ENCODE measurements at regions not wholly inside any gene's neighbourhood (a gene's known extent, or its start where the extent isn't known, plus 50 kb on each side); places are given as distances from the start of the nearest gene placed in this dataset.

- Histone ChIP-seq H2BK5ac (ENCODE audit: low read depth, low read length) (no peak overlapping the region), H2BK120ac (replicated peaks; ENCODE audit: low read depth, low read length) (no peak overlapping the region), H4K20me1 (replicated peaks in 1 of 2; ENCODE audit: control insufficient read depth in 1 of 2, insufficient read depth in 2 of 2, low read length in 2 of 2) (no peaks in the 10 kb centered on the region), H3K9ac (replicated peaks in 1 of 4; ENCODE audit: extremely low read depth in 1 of 4, low read depth in 3 of 4, low read length in 3 of 4) (no peak overlapping the region), H3K18ac (ENCODE audit: extremely low read depth, low read length) (no peak overlapping the region), H3K79me2 (ENCODE audit: control insufficient read depth in 1 of 2, insufficient read depth in 2 of 2, low read length in 2 of 2) (no peaks in the 10 kb centered on the region), H4K5ac (ENCODE audit: insufficient read length, low read depth, low read length) (no peak overlapping the region), H3K4me1 (replicated peaks in 1 of 4; ENCODE audit: control insufficient read depth in 3 of 4, insufficient read depth in 4 of 4, low read length in 3 of 4) (peaks cover 0 to 2% (median 0%) of the 10 kb centered on the region in 4 experiments; a peak in 1 of 7 replicates), H3K14ac (ENCODE audit: insufficient read length) (no peak overlapping the region), H3K23me2 (ENCODE audit: low read depth, low read length) (no peaks in the 10 kb centered on the region), H3K4me2 (ENCODE audit: insufficient read depth in 1 of 2, low read depth in 2 of 2, low read length in 2 of 2) (no peak overlapping the region), H2AFZ (ENCODE audit: low read length) (no peak overlapping the region), H2AK5ac (ENCODE audit: low read depth, low read length) (no peak overlapping the region), H3K23ac (ENCODE audit: insufficient read length) (no peak overlapping the region), H3K9me3 (ENCODE audit: insufficient read depth in 2 of 2, low read depth in 1 of 2, low read length in 1 of 2) (peaks cover 22 to 24% of the 10 kb centered on the region in 2 experiments), H3K4me3 (ENCODE audit: extremely low read depth in 1 of 4, insufficient read depth in 2 of 4, low read depth in 3 of 4, low read length in 4 of 4) (no peak overlapping the region), H3K27me3 (replicated peaks in 1 of 4; ENCODE audit: control insufficient read depth in 3 of 4, extremely low read depth in 1 of 4, insufficient read depth in 3 of 4, low read length in 3 of 4) (no peaks in the 10 kb centered on the region), H3K56ac (replicated peaks; ENCODE audit: insufficient read length, low read depth, low read length) (no peak overlapping the region), H2BK20ac (ENCODE audit: low read length) (no peak overlapping the region), H3K27ac (ENCODE audit: low read depth, low read length) (no peak overlapping the region), H2BK15ac (ENCODE audit: low read length) (no peak overlapping the region), H2BK12ac (ENCODE audit: low read depth, low read length) (no peak overlapping the region), H4K91ac (replicated peaks; ENCODE audit: insufficient read length, low read length) (no peak overlapping the region), H4K8ac (ENCODE audit: extremely low read depth, insufficient read depth, low read length) (no peak overlapping the region), H3K4ac (replicated peaks; ENCODE audit: insufficient read length, low read depth, low read length) (no peak overlapping the region), H3K79me1 (ENCODE audit: low read depth, low read length) (no peaks in the 10 kb centered on the region), H3K36me3 (ENCODE audit: control insufficient read depth in 2 of 4, insufficient read depth in 4 of 4, low read length in 3 of 4) (no peaks in the 10 kb centered on the region)
- DNase-seq (ENCODE audit: low read depth in 1 of 2, low spot score in 2 of 2) (no peak), FAIRE-seq (no peak)
- POLR2A ChIA-PET (ENCODE audit: partially characterized antibody): no interaction called here
- TF ChIP-seq KDM4A (IDR thresholded peaks at IDR 0.05; ENCODE audit: low read depth, low read length, severe bottlenecking) (no peak), POU5F1 (IDR thresholded peaks at IDR 0.05; ENCODE audit: low read depth, low read length) (no peak), POLR2A (IDR thresholded peaks at IDR 0.05; ENCODE audit: control extremely low read depth in 1 of 2, low read depth in 2 of 2, low read length in 2 of 2) (no peak), PHF8 (conservative IDR thresholded peaks at IDR 0.05; ENCODE audit: low read depth, low read length) (no peak), EZH2 (IDR thresholded peaks at IDR 0.05; ENCODE audit: low read depth, low read length, severe bottlenecking) (no peak), EP300 (IDR thresholded peaks at IDR 0.05; ENCODE audit: borderline replicate concordance in 1 of 2, low read depth in 2 of 2, low read length in 2 of 2) (no peak)
- TF ChIP-seq, protein P1, sequence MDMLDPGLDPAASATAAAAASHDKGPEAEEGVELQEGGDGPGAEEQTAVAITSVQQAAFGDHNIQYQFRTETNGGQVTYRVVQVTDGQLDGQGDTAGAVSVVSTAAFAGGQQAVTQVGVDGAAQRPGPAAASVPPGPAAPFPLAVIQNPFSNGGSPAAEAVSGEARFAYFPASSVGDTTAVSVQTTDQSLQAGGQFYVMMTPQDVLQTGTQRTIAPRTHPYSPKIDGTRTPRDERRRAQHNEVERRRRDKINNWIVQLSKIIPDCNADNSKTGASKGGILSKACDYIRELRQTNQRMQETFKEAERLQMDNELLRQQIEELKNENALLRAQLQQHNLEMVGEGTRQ (IDR thresholded peaks at IDR 0.05; ENCODE audit: low read length): no peak
- WGBS, 2 experiments (ENCODE audit: extremely low coverage in 1 of 2, insufficient coverage in 1 of 2, insufficient read length in 1 of 2, insufficient replicate concordance in 2 of 2, low coverage in 1 of 2, low lambda C conversion rate in 2 of 2, missing lambda C conversion rate in 1 of 2): 92% methylated on average over 1 of the region's 1 CpG; no CpG with 5 or more reads in 1 of the 2 experiments
- CTCF ChIA-PET (ENCODE audit: partially characterized antibody): interaction anchor here (1.2 to 1.7 kb wide), 2 partner anchors 9 to 451 kb away, joined by 3 to 9 read pairs; no protein-coding TSS in a partner anchor
These were observed 393.4 kb downstream of the RAPGEF2 start for GRCh38 chr4:159496248-159496647.

Measured in H1 (cell line).